Stimulated activated naive CD8-positive, alpha-beta T cell treated with anti-CD3 and anti-CD28 coated beads, Interleukin-15, Interleukin-2, amounts not matched to agents 100 U/mL and 50 U/mL, for 24 hours (primary cell): ENCODE measurements at regions not wholly inside any gene's neighbourhood (a gene's known extent, or its start where the extent isn't known, plus 50 kb on each side); places are given as distances from the start of the nearest gene placed in this dataset.
A peak's percentile ranks its signal among the peaks of the same experiment; 100 is the strongest.

Experiments used
- ATAC-seq: fragments of 150-1000 bp; cut with Tn5 transposase; one replicate; pipeline ENCODE4 v1.10.0; 2021
- DNase-seq: peaks from one replicate; pipeline ENCODE4 v3.0.0; 2021

DNA sequence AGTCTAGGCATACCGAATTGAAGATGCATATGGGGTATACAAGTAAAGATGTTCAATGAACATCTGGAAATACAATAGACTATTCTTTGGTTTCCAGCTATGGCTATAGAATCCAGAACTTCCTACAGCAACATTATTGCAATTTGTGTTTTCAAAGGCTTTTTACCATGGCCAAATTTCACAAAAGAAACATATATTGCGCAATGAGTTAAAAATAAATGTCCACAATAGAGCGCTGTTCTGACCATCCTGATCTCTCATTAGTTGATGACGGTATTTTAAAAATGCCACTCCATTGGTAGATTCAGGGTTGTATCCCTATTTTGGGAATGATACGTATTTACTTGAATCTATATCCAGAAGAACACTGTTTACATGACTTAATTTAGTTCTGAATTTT lies 139.2 kb downstream of the LINC00632 start:
- DNase-seq (no peak), ATAC-seq (no peak)

DNA sequence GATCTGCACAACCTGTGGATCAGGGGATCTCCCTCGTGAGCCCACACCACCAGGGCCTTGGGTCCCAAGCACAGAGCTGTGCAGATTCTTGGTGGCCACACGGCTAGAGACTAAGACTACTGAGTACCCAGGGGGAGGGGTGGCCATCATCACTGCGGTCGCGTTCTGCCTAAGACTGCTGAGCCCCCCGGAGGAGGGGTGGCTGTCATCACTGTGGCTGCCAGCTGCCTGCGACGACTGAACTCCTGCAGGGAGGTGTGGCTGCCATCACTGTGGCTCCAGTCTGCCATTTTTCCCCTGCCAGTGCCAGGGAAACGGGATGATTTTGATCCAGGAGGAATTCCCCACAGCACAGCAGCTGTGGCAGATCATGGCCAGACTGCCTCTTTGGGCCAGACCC lies 141.7 kb upstream of the SPANXB1 start:
- ATAC-seq (no peak), DNase-seq (no peak)

DNA sequence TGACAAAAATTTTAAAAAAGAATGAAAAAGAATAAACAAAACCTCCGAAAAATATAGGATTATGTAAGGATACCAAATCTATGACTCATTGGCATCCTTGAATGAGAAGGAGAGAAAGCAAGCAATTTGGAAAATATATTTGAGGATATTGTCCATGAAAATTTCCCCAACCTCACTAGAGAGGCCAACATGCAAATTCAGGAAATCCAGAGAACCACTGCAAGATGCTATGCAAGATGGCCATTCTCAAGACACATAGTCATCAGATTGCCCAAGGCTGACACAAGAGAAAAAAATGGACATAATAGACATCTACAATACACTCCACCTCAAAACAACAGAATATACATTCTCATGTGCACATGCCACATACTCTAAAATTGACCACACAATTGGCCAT lies 135.9 kb upstream of the SPANXB1 start:
- ATAC-seq (no peak), DNase-seq (no peak)

DNA sequence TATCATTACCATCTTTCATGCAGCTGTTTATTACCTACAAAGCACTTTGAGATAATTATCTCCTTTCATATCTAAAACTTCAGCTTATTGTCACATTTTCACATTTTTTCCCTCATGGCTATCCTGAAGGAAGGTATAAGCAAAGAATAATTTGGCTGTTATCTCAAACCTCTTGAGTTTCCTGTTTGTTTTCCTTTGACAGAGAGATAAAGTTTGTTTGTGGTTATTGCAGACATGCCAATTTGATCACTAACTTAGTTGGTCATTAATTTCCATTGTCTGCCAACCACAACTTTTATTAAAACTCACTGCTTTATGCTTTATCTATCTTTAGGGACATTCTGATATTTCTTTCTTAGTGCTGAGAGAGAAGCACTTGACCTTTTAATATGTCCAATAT lies 89.8 kb upstream of the SPANXB1 start:
- ATAC-seq (no peak), DNase-seq (no peak)

DNA sequence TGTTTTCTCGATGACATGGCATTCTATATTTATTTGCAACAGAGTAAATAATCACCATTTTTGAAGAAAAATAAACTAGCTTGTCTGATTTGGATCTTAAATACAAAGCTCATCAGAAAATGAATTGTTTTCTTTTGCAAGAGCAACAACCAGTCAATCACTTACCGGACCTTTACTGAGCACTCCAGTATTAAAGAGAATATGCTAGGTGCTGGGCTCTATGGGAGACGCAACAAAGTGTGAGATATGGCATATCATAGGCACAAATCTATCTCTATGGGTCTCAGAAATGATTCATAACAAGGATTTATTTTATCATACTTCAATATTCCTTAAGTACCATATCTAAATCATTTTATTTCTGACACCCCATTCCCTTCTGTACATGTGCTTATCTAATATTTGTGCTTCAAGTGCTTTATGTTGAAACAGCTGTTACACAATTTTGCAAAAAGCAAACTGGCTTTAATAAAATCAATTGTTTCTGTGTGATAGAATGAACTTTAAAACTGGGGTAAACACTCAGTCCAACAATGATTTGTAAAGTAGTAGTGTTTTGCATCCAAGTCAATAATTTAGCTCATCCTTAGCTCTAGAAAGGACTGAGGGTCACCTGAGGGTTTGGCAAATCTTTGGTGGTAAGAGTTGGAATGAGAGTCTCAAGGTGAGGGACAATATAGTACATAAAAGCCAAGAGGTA lies 88.4 kb upstream of the SPANXB1 start:
- DNase-seq (no peak), ATAC-seq (no peak)

DNA sequence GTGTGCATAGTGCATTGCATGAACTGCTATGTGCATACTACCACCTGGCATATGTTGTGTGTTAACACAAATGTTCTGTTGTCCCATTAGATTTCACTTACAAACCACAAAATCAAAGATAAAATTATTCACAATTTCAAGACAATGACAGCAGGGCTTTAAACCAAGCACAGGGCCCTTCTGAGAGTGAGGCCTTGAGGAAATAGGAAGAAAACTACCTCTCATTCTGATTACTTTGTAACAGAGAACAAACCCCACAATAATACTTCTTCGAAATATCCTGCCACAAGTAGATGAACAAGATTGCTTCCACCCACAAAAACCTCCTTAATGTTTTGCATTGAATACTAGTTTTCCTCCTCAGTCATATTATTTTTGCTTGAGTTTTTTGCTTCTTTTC lies 85.5 kb upstream of the SPANXB1 start:
- ATAC-seq (no peak), DNase-seq (no peak)

DNA sequence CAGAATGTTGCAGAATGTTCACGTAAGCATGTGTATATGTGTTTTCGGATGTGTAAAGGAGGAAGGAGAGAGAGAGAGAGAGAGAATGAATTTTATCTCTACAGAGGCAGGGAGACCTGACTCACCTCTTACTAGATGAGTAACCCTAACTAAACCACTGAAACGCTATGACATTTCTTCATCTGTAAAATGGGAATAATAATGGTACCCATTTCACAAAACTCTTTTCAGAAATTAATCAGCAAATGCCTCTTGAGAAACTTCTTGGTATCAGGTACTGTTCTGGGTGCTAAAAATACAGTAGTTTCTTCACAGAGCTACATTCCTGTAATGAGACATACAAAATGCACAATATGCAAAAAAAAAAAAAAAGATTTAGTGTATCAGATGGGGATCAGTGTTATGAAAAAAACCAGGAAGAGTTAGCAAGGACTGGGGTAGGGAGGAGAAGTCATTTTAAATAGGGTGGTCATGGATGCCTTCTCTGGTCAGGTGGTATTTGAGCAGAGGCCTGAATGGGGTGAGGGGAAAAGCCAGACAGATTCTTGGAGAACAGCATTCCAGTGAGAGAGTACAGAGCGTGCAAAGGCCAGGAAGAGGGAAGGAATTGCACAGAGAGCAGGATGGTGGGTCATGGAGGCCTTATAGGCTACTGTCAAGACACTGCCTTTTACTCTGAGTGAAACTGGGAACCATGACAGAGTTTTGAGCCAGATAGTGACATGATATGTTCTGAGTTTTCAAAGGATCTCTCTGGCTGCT lies 84.9 kb upstream of the SPANXB1 start:
- DNase-seq, result no peak
- peak; percentile 40 for ATAC-seq

DNA sequence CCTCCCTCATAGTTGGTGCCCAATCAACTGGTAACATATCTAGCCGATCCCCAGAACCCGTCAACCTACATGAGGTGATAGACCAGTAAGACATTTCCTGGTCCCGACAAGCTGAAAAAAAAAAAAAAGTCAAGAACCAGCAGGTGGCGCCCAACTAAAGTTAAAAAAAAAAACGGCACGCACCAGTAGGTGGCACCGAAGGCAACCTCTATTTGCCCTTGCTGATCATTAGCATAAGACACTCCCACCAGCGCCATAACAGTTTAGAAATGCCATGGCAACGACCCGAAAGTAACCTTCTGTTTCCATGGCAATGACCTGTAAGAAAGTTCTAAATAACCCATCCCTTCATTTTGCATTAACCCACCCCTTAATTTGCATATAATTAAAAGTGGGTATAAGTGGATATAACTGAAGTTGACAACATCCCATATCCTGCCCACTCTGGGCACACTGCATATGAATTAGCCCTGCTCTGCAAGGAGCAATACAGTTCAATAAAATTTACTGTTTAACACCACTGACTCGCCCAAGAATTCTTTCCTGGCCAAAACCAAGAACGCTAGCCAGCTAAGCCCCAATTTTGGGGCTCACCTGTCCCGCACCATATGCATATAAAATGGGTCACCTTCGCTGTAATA lies 83.9 kb upstream of the SPANXB1 start:
- peak; percentile 4 for DNase-seq
- ATAC-seq, result no peak

DNA sequence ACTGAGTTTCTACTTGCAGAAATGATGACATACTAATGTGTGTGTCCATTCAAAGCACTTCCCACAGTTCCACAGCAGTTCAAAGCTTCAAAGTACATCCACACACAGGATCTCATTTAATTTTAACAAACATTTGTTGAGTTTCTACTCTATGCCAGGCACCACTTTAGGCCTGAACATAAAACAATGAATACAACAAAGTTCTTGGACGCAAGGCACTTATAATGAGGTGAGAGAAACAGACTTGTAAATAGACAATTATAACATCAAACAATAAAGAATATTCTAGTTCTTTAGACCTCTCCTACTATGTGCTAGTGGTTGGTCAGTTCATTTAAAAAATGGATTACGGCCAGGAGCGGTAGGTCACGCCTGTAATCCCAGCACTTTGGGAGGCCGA lies 82.0 kb upstream of the SPANXB1 start:
- no peak for ATAC-seq
- DNase-seq, result no peak

DNA sequence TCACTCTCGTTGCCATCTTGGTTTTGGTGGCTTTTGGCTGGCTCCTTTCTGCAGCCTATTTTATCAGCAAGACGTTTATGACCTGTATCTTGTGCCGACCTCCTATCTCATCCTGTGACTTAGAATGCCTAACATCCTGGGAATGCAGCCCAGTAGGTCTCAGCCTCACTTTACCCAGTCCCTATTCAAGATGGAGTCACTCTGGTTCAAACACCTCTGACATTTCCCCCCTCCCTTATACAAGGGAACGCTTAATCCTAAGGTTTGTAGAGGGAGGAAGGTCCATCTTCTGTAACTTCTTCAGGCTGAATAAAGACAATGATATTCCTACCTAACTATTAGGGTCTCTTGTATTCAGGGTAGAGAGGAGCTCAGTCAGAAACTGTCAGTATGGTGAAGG lies 79.3 kb upstream of the SPANXB1 start:
- DNase-seq (no peak), ATAC-seq (no peak)

DNA sequence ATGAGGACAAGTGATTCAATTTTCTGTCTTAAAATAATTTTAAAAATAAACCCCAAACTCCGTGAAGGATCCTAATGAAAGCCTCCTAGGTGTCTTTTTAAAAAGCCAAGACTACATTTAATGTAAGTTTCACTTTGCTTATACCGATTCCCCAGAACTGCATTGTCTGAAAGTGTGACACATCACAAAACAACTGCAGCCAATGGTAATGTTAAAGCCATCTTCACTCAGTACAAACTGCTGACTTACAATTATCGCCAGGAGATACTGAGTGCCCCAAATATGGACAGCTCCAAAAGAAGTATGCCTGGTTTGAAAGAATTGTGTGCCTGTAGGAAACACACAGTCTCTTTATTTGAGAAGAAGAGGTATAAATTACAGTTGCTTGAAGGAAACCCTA lies 73.7 kb upstream of the SPANXB1 start:
- ATAC-seq (no peak), DNase-seq (no peak)

DNA sequence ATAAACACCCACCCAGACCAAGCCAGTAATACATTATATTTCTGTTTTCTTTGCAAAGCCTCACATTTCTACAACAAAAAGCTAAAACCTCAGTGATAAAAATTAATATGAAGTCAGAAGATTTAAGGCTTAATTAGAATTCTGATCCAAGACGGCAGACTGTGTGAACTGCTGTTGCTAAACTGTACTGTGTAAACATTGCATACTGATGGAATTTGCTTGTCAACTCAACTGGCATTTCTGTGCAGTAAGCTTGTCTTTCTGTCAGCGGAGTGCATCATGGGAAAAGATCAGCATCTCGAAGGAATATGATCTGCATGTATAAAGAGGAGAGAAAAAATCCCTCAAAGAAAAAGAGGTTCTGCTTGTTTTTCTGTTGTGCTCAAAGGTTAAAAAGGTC lies 69.4 kb upstream of the SPANXB1 start:
- ATAC-seq (no peak), DNase-seq (no peak)

DNA sequence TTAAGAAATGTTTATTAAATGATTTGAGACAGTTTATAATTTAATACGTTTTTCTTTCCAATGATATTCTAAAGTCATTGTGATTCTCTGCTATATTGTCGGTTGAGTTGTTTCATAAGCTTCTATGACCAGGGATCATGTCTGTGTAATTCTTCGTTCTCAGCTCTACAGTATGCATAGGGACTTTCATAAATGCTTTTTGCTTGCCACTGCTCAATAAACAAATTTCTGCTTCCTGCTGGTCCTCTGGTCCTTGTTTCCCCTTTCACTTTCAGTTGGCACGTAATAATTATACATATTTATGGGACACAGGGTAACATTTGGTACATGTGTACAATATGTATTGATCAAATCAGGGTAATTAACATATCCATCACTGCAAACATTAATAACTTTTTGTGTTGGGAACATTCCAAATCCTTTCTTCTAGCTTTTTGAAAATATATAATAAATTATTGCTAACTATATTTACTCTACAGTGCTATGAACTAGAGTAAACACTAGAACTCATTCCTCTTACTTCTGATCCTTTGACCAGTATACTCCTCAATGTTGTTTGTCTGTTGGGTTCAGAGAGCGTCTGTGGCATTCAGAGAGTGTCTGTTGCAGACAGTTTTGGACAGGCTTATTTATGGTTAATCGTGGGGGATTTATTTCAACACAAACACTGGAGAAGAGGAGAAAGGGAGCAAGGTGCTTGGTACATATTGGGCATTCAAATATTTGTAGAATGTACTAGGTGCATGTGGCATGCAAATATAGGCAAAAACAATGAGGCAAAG lies 68.3 kb upstream of the SPANXB1 start:
- no peak for ATAC-seq
- no peak for DNase-seq

DNA sequence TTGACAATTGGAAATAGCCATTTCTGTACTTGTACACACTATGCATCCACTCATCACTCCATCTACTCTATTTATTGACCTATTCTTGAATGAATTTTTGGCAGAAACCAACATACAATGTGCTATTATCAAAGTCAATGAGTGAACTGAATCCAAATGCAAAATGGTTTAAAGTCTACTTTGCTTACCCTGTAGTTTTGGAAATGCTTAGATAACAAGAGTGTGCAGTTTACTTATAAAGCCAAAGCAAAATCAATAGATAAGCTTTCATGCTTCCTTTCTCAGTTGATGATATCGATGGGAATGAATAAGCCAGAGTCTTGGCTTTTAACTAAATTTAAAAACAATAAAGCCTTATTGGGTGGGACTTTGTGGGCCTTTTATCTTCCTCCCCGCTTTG lies 58.9 kb upstream of the SPANXB1 start:
- ATAC-seq, result no peak
- DNase-seq, result no peak

DNA sequence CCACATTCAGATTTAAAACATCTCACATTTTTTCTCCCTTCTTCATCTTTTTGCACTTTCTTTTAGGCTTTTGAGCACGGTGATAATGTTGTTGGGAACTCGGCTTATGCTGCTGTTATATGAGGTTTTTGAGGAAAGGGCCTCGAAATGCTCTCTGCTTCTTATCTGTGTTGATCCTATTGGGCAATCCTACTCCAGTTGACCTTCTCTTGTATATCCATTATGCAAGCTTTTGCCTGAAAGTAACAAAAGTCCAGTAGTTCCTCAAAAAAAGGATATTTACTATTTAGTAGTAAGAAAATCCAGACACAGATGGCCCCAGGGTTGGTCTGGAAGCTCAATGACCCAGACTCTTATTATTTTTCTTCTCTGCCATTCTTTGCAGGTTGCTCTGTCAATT lies 57.7 kb upstream of the SPANXB1 start:
- DNase-seq (no peak), ATAC-seq (no peak)

DNA sequence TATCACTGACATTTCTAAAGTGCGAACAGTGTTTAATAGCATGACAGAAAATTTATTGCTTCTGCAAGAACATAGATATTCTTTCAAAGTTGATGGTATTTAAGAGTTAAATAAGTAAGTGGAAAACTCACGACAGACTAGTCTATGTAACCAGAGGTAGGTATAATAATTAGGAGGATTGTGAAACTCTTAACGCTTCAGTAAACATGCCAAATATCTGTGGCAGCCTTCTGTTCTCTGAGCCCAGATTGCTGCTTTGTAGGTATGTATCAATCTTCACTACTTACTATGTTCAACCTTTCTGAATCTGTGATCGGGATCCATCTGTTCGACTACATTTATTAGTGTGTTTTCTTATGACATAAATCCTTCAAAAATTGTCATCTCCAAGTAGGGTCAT lies 53.6 kb upstream of the SPANXB1 start:
- DNase-seq, result no peak
- ATAC-seq, result no peak

DNA sequence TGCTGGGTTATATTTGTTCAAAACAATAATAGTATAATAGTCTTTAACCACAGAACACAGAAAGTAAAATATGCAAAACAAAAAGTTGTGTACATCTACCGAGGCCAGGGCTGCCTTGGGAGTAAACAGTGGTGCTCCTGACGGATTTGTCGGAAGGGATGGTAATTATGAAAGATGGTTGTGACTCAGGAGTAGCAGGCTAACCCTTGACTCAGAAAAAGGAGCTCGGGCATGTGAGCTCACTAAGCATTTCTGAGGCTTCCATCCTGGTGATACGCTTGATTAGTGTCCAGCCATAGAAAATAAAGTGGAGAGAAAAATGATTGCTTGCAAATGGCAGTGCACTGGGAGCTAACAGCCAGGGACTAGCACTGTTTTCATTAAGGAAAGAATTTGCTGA lies 53.2 kb upstream of the SPANXB1 start:
- no peak for DNase-seq
- no peak for ATAC-seq
